OCI-LY3 (cell line): ENCODE measurements at regions not wholly inside any gene's neighbourhood (a gene's known extent, or its start where the extent isn't known, plus 50 kb on each side); places are given as distances from the start of the nearest gene placed in this dataset.

Experiments used
- EZH2phosphoT487 ChIP-seq: fragments of 200-600 bp; shearing (Covaris generic); IDR thresholded peaks from 2 replicates; pipeline ENCODE4 v1.6.1; 2018; ENCODE audit warnings: antibody characterized with exemption, mixed run types, low read depth
- TF ChIP-seq, protein P1 (sequence below): fragments of 200-600, 300-600 bp; sonication (generic); IDR thresholded peaks from 2 replicates; pipeline ENCODE4 v1.5.1; 2014; ENCODE audit warnings: antibody characterized with exemption, low read length, low read depth

DNA sequence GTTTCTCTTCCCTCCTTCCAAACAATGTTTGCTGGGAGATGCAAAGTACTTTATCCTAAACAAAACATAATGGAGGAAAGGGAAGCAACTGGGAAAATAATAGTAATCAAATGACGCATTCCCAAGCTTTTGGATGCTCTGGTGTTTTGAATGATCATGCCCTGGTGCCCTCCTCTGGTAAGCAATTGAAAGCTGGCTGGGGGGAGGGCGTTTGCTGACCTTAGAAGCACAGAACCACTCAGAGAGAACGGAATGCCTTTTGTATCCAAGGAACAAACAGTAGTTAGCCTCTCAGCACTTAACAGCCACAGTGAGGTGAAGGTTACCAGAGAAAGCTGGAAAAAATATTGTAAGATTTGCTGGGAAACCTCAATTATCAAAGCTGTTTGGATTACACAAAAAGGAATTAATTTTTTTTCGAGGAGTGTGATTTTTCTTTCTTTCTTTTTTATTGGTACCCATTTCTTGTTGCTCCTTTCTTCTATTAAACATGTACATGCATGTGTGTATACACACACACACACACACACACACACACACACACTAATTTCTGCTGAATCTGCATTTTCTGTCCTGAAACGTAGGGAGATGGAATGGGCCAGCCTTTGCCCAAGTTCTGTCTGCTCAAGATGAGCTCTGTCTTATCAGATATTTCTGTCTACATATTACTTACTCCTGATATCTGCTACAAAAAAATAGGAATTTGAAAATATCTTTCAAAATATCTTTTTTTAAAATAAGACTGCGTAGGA, 155.8 kb upstream of the IGFBP7 start:
- no peak for TF ChIP-seq EZH2phosphoT487
- TF ChIP-seq, protein P1, sequence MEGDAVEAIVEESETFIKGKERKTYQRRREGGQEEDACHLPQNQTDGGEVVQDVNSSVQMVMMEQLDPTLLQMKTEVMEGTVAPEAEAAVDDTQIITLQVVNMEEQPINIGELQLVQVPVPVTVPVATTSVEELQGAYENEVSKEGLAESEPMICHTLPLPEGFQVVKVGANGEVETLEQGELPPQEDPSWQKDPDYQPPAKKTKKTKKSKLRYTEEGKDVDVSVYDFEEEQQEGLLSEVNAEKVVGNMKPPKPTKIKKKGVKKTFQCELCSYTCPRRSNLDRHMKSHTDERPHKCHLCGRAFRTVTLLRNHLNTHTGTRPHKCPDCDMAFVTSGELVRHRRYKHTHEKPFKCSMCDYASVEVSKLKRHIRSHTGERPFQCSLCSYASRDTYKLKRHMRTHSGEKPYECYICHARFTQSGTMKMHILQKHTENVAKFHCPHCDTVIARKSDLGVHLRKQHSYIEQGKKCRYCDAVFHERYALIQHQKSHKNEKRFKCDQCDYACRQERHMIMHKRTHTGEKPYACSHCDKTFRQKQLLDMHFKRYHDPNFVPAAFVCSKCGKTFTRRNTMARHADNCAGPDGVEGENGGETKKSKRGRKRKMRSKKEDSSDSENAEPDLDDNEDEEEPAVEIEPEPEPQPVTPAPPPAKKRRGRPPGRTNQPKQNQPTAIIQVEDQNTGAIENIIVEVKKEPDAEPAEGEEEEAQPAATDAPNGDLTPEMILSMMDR = no peak
